ENCODE measurements at regions not wholly inside any gene's neighbourhood (a gene's known extent, or its start where the extent isn't known, plus 50 kb on each side); places are given as distances from the start of the nearest gene placed in this dataset.

DNA sequence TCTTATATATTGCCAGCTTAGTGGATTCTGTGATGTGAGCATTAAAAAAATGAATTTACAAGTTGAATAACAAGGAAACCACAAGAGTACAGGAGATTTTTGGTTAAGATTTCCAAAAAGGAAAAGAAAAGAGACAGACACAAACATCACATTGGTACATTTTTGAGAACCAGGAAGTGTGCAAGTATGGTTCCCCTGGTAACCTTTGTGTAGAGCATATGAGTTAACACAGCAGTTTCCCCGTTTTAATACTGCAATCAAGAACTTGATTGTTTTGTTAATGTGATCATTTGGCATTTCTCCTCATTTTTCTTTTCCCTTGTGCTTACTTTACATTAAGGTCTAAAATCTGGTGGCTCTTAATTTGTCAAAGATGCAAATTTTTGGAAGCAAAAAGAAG lies 490.4 kb upstream of the ATP2B1 start:
- H3K4me3 ChIP-seq (ENCODE audit: low read length) = no peak overlapping the region
- DNase-seq (ENCODE audit: low read depth) = peak; percentile 18
- TF ChIP-seq, protein P1, sequence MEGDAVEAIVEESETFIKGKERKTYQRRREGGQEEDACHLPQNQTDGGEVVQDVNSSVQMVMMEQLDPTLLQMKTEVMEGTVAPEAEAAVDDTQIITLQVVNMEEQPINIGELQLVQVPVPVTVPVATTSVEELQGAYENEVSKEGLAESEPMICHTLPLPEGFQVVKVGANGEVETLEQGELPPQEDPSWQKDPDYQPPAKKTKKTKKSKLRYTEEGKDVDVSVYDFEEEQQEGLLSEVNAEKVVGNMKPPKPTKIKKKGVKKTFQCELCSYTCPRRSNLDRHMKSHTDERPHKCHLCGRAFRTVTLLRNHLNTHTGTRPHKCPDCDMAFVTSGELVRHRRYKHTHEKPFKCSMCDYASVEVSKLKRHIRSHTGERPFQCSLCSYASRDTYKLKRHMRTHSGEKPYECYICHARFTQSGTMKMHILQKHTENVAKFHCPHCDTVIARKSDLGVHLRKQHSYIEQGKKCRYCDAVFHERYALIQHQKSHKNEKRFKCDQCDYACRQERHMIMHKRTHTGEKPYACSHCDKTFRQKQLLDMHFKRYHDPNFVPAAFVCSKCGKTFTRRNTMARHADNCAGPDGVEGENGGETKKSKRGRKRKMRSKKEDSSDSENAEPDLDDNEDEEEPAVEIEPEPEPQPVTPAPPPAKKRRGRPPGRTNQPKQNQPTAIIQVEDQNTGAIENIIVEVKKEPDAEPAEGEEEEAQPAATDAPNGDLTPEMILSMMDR (IDR thresholded peaks at IDR 0.05; ENCODE audit: insufficient read depth, low read depth, low read length, missing control alignments) = no peak

DNA sequence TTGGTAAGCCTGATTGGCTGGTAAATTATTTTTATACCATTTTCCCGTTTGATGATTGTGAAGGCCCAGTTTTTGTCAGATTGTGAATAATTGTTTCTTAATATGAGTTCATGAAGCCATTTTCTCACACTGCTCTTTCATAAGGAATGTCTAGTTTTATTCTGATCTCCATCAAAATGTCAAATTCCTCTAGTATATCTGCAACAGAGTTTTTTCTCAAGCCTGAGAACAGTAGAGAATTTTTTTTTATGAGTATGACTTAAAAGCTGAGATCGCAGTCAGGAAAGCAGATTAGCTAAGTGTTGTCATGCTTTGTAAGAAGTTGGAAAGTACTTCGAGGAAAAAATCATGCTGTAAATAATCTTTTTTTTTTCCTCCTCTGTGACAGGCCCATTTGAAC lies 484.9 kb upstream of the ATP2B1 start:
- TF ChIP-seq, protein P1 (IDR thresholded peaks at IDR 0.05; ENCODE audit: insufficient read depth, low read depth, low read length, missing control alignments) = no peak
- no peak overlapping the region for H3K4me3 ChIP-seq (ENCODE audit: low read length)
- DNase-seq (ENCODE audit: low read depth) = no peak

DNA sequence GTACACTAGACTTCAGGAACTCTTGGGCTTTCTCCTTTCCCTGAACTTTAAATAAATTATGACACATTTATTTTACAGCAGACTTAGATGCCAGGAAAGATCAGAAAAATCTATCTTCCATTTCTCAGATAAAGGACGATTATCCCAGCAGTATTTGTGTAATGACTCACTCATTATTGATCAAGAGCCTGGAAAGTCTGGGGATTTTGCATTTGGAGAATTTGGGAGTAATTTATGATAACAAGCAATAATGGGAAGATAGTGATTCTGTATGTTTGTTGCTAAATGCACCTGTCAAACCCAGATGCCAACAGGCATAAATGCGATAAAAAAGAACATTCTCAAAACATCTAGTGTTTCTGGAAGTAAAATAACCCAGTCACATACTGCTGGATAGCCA lies 480.2 kb upstream of the ATP2B1 start:
- TF ChIP-seq, protein P1 (IDR thresholded peaks at IDR 0.05; ENCODE audit: insufficient read depth, low read depth, low read length, missing control alignments) = no peak
- DNase-seq (ENCODE audit: low read depth) = no peak
- H3K4me3 ChIP-seq (ENCODE audit: low read length) = no peak overlapping the region

DNA sequence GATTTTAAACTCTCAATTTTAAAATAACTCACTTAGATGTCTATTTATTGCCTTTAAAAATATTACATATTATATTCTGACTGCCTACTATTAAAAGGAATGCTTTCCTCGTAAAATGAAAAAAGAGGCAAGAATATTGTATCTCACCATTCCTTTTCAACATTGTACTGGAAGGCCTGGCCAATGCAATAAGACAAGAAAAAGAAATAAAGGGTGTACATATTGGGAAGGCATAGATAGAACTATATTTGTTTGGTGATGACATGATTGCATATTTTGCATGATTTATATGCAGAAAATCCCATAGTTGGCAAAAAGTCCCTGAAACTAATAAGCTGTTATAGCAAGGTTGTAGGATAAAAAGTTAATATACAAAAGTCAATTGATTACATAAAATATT lies 474.6 kb upstream of the ATP2B1 start:
- TF ChIP-seq, protein P1 (IDR thresholded peaks at IDR 0.05; ENCODE audit: insufficient read depth, low read depth, low read length, missing control alignments) = no peak
- DNase-seq (ENCODE audit: low read depth) = no peak
- H3K4me3 ChIP-seq (ENCODE audit: low read length) = no peak overlapping the region

DNA sequence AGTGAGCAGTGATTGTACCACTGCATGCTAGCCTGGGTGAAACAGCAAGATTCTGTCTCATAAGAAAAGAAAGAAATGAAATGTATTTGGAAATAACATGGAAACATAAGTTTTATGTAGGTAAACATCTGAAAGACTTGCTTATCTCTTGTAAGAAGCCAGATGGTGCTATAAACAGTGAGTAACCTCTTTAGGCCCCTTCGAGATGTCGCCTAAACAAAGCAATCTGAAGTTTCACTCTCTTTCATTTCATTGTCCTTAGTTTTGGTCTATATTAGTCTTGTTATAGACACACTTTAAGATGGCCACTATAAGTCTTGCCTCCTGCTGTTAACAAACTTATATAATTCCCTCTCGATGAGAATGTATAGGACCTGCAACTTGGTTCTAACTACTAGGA lies 472.6 kb upstream of the ATP2B1 start:
- no peak overlapping the region for H3K4me3 ChIP-seq (ENCODE audit: low read length)
- DNase-seq (ENCODE audit: low read depth) = no peak
- TF ChIP-seq, protein P1 (IDR thresholded peaks at IDR 0.05; ENCODE audit: insufficient read depth, low read depth, low read length, missing control alignments) = no peak

DNA sequence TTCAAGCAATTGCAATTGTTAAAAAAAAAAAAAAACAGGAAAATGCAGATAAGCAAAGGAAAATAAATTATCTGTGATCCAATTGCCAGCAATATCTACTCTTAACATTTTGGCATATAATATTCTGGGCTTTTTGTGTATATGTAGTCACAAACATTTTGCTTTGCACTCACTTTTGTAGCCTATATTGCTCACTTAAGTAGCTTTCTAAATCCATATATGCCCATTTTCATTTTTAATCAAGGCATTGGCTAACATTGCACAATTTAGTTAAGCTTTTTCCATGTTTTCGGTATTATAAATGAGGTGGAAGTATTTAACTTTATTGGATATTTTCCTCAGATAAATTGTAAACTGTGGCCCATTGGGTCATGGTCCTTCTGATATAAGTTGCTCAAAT lies 466.3 kb upstream of the ATP2B1 start:
- TF ChIP-seq, protein P1 (IDR thresholded peaks at IDR 0.05; ENCODE audit: insufficient read depth, low read depth, low read length, missing control alignments) = no peak

DNA sequence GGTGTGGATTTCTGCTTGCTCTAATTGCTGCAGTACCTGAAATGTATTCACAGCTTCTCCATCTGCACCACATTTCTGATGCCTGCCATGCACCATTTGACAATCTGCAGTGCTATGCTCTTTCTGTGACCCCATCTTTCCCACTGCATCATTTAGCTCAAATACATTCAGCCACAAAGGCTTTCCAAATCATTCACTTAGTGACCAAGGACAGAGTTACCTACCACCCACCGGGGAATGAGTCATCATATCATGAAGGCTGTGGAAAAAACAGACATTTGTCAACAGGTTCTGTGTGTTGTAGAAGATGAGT lies 465.5 kb upstream of the ATP2B1 start:
- H3K4me3 ChIP-seq (ENCODE audit: low read length) = no peak overlapping the region
- TF ChIP-seq, protein P1 (IDR thresholded peaks at IDR 0.05; ENCODE audit: insufficient read depth, low read depth, low read length, missing control alignments) = no peak
- DNase-seq (ENCODE audit: low read depth) = peak; percentile 24

More for the DNA sequence above, 466.3 kb upstream of the ATP2B1 start:
- H3K4me3 ChIP-seq (ENCODE audit: low read length) = no peak overlapping the region
- no peak for DNase-seq (ENCODE audit: low read depth)
